ENCODE measurements at regions not wholly inside any gene's neighbourhood (a gene's known extent, or its start where the extent isn't known, plus 50 kb on each side); places are given as distances from the start of the nearest gene placed in this dataset.

DNA sequence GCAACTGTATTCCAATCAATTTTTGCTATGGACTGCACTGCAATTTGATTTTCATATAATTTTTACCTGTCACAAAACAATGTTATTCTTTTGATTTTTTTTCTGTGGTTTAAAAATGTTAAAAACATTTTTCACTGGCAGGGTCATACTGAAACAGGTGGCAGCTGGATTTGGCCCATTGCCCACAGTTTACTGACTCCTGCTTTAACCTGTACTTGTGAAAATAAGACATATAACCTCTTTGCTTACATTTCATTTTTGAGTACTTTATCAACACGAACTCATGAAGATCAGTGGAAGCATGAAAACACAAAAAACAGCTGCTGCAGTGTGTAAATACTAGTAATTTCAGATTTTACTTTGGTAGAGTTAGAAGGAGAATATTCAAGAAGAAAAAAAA, 313.1 kb downstream of the WDR72 start:
- TF ChIP-seq CTCF (IDR thresholded peaks at IDR 0.05) (no peak), POLR2A (IDR thresholded peaks at IDR 0.05) (no peak)
